ENCODE measurements at regions not wholly inside any gene's neighbourhood (a gene's known extent, or its start where the extent isn't known, plus 50 kb on each side); places are given as distances from the start of the nearest gene placed in this dataset.

DNA sequence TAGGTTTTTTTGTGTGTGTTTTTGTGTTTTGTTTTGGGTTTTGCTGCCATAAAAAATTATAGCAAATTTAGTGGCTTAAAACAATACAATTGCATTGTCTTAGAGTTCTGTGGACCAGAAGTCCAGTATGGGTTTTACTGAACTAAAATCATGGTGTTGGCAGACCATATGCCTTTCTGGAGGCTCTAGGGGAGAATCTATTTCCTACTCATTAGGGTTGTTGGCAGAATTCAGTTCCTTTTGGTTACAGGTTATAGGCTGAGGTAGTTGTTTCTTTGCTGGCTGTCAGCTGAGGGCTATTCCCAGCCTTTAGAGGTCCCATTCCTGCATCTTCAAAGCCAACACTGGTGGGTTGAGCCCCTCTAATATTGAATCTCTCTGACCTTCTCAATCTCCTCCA, 181.3 kb downstream of the IBTK start:
- TF ChIP-seq, protein P1, sequence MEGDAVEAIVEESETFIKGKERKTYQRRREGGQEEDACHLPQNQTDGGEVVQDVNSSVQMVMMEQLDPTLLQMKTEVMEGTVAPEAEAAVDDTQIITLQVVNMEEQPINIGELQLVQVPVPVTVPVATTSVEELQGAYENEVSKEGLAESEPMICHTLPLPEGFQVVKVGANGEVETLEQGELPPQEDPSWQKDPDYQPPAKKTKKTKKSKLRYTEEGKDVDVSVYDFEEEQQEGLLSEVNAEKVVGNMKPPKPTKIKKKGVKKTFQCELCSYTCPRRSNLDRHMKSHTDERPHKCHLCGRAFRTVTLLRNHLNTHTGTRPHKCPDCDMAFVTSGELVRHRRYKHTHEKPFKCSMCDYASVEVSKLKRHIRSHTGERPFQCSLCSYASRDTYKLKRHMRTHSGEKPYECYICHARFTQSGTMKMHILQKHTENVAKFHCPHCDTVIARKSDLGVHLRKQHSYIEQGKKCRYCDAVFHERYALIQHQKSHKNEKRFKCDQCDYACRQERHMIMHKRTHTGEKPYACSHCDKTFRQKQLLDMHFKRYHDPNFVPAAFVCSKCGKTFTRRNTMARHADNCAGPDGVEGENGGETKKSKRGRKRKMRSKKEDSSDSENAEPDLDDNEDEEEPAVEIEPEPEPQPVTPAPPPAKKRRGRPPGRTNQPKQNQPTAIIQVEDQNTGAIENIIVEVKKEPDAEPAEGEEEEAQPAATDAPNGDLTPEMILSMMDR (IDR thresholded peaks at IDR 0.05) = no peak
- no peak for TF ChIP-seq POLR2A (IDR thresholded peaks at IDR 0.05)
